B cell (primary cell): ENCODE measurements at regions not wholly inside any gene's neighbourhood (a gene's known extent, or its start where the extent isn't known, plus 50 kb on each side); places are given as distances from the start of the nearest gene placed in this dataset.
"Not testable (repeated sequence)": the region's sequence is repeated elsewhere in the genome, so short reads cannot be mapped to it uniquely, and the experiment has no call there.

Experiments
- ATAC-seq: fragments of 200-7000 bp; cut with Tn5 transposase; one replicate; pipeline ENCODE4 v1.10.0; 2021; ENCODE audit warnings: low read depth, mild to moderate bottlenecking, moderate number of reproducible peaks, moderate library complexity
- CTCF ChIA-PET: fragments of 350-600 bp; sonication (Branson Sonifier 250); formaldehyde crosslinking; loops from one replicate; lab custom pipeline; 2021; ENCODE audit warnings: antibody characterized with exemption, inconsistent platforms; lab: Charles Lee
- POLR2A ChIA-PET: fragments of 350-600 bp; sonication (Branson Sonifier 250); formaldehyde crosslinking; loops from one replicate; lab custom pipeline; 2021; ENCODE audit warnings: antibody characterized with exemption; lab: Charles Lee
- DNase-seq: peaks from one replicate; pipeline ENCODE4 v3.0.0; 2013
- H2AFZ ChIP-seq: 2 replicates; pipeline ENCODE4 v1.6.1; 2012; ENCODE audit warnings: mild to moderate bottlenecking, low read depth, low read length; ENCODE audit not compliant: insufficient read depth, poor library complexity, severe bottlenecking
- H3K27ac ChIP-seq, 2 donors: 1 replicate in 1 of 2; 2 replicates in 1 of 2; pipeline ENCODE4 v1.5.1; 2012 to 2013; ENCODE audit warnings: low read length in 2 of 2, mild to moderate bottlenecking in 2 of 2, moderate library complexity in 1 of 2
- H3K27me3 ChIP-seq, 4 experiments: fragments of 200-600 bp in 1 of 4; sonication (generic) in 1 of 4; replicated peaks in 1 of 4; 1 replicate in 2 of 4; 2 replicates in 2 of 4; pipeline versions ENCODE4 v1.6.1 to v1.7.0; 2013 to 2016; ENCODE audit warnings: low read length in 3 of 4, mild to moderate bottlenecking in 2 of 4, mixed read lengths in 1 of 4, moderate library complexity in 1 of 4; ENCODE audit not compliant: insufficient read depth in 4 of 4, control insufficient read depth in 3 of 4; ENCODE audit errors: control extremely low read depth in 1 of 4
- H3K36me3 ChIP-seq, 2 experiments: replicated peaks in 1 of 2; 1 replicate in 1 of 2; 2 replicates in 1 of 2; pipeline versions ENCODE4 v1.6.1 to v1.7.1; 2013; ENCODE audit warnings: low read length in 1 of 2; ENCODE audit not compliant: insufficient read depth in 2 of 2, control insufficient read depth in 1 of 2; ENCODE audit errors: control extremely low read depth in 1 of 2, extremely low read depth in 1 of 2
- H3K4me1 ChIP-seq, 2 donors: fragments of 200-600 bp in 1 of 2; sonication (generic) in 1 of 2; 1 replicate in 1 of 2; 2 replicates in 1 of 2; pipeline versions ENCODE4 v1.5.1 to v1.6.1; 2013 to 2017; ENCODE audit warnings: low read length in 2 of 2; ENCODE audit not compliant: control insufficient read depth in 2 of 2, insufficient read depth in 2 of 2
- H3K4me2 ChIP-seq: replicated peaks from 2 replicates; pipeline ENCODE3; 2012; ENCODE audit warnings: mild to moderate bottlenecking, low read depth, low read length; ENCODE audit not compliant: poor library complexity, severe bottlenecking
- H3K4me3 ChIP-seq, 5 experiments: fragments of 200-600 bp in 1 of 5; sonication (generic) in 1 of 5; 1 replicate in 3 of 5; 2 replicates in 2 of 5; pipeline versions ENCODE4 v1.5.1 to v1.7.0; 2011 to 2016; ENCODE audit warnings: low read length in 4 of 5, mild to moderate bottlenecking in 4 of 5, low read depth in 2 of 5, control low read depth in 1 of 5, moderate library complexity in 1 of 5; ENCODE audit not compliant: insufficient read depth in 1 of 5; ENCODE audit errors: control extremely low read depth in 1 of 5, extremely low read depth in 1 of 5
- H3K79me2 ChIP-seq: fragments of 200-600 bp; sonication (generic); one replicate; pipeline ENCODE4 v1.6.0; 2016; ENCODE audit warnings: low read length; ENCODE audit not compliant: control insufficient read depth, insufficient read depth
- H3K9ac ChIP-seq: fragments of 200-600 bp; sonication (generic); 2 replicates; pipeline ENCODE4 v1.6.1; 2017; ENCODE audit warnings: mild to moderate bottlenecking, low read length, moderate library complexity
- H3K9me3 ChIP-seq, 3 donors: one replicate each; pipeline versions ENCODE4 v1.6.1 to v1.7.1; 2013; ENCODE audit warnings: low read length in 2 of 3; ENCODE audit not compliant: control insufficient read depth in 2 of 3, insufficient read depth in 1 of 3; ENCODE audit errors: control extremely low read depth in 1 of 3
- H4K20me1 ChIP-seq: 2 replicates; pipeline ENCODE4 v1.6.0; 2012; ENCODE audit warnings: mild to moderate bottlenecking, low read length; ENCODE audit not compliant: insufficient read depth, control insufficient read depth, poor library complexity, severe bottlenecking
- H3K27ac Mint-ChIP-seq: one replicate; pipeline ENCODE4 v1.8.0; 2021; ENCODE audit warnings: mixed read lengths
- H3K27me3 Mint-ChIP-seq: one replicate; pipeline ENCODE4 v1.8.0; 2021; ENCODE audit warnings: mixed read lengths
- H3K4me1 Mint-ChIP-seq: one replicate; pipeline ENCODE4 v1.8.0; 2021; ENCODE audit warnings: mixed read lengths
- H3K4me3 Mint-ChIP-seq: one replicate; pipeline ENCODE4 v1.8.0; 2021; ENCODE audit warnings: mixed read lengths
- H3K9me3 Mint-ChIP-seq: one replicate; pipeline ENCODE4 v1.8.0; 2022; ENCODE audit warnings: mixed read lengths; ENCODE audit not compliant: insufficient read depth
- EZH2 ChIP-seq: IDR thresholded peaks from 2 replicates; pipeline ENCODE4 v1.6.1; 2012; ENCODE audit warnings: borderline replicate concordance, low read depth, mild to moderate bottlenecking, moderate library complexity, low read length; ENCODE audit not compliant: insufficient read depth, poor library complexity, severe bottlenecking
- WGBS: methylation state at CpG from one replicate; pipeline ENCODE4 v1.1.5; 2013; ENCODE audit warnings: missing lambda C conversion rate; ENCODE audit not compliant: insufficient coverage; 5-methylcytosine and 5-hydroxymethylcytosine counted together
- intact Hi-C: fragments of 100-400 bp; cut with micrococcal nuclease; formaldehyde crosslinking; loops from one replicate; pipeline ENCODE4 v1.10.0; 2022
- TF ChIP-seq, protein P1 (sequence below): fragments of 200-600 bp; IDR thresholded peaks from one replicate; pipeline ENCODE4 v1.8.0; 2022; ENCODE audit warnings: antibody characterized with exemption, mild to moderate bottlenecking

DNA sequence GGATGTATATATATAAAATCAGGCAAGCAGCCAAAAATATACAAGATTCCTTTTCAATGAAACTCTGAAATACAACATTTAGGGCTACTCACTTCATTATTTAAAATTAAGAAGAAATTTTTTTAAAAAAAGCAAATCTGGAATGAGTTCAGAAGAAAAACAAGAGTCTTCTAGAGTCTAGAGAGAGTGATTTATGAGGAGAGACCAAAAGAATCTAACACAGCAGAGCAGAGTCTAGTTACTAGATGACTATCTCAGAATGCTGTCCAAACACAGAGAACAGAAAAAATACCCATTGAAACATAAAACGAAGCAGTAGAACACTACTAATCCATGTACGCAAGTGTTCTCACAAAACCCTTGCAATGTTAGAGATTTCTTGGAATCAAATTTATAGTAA, 275.2 kb upstream of the CBLB start:
- intact Hi-C loops, result no loop called here

GRCh38 chr3:106148440-106149082, 279.7 kb upstream of the CBLB start:
- H2AFZ ChIP-seq, H3K36me3 ChIP-seq, DNase-seq, H3K9me3 Mint-ChIP-seq, H3K27ac ChIP-seq, H3K79me2 ChIP-seq, POLR2A ChIA-PET, H3K4me3 ChIP-seq, H3K27me3 Mint-ChIP-seq, H3K9me3 ChIP-seq, CTCF ChIA-PET, intact Hi-C loops, H3K9ac ChIP-seq, H3K4me2 ChIP-seq, H3K4me3 Mint-ChIP-seq, H3K27ac Mint-ChIP-seq, H4K20me1 ChIP-seq, ATAC-seq, H3K4me1 ChIP-seq, H3K4me1 Mint-ChIP-seq, H3K27me3 ChIP-seq: not testable (repeated sequence)
- 99% methylated on average over 28 of the region's 28 CpGs for WGBS

More for the DNA sequence above, 275.2 kb upstream of the CBLB start:
- H3K4me3 ChIP-seq, result no peak overlapping the region
- H2AFZ ChIP-seq, result no peak overlapping the region
- POLR2A ChIA-PET, result no interaction called here
- no peak overlapping the region for H3K27ac ChIP-seq
- no peaks in the 10 kb centered on the region for H3K79me2 ChIP-seq
- H3K4me2 ChIP-seq, result no peak overlapping the region
- no peaks in the 10 kb centered on the region for H4K20me1 ChIP-seq
- H3K9me3 ChIP-seq, result peaks cover 0 to 7% (median 1%) of the 10 kb centered on the region in 3 donors
- WGBS, result no CpG with 5 or more reads among the region's 2 CpGs
- no peaks in the 10 kb centered on the region for H3K36me3 ChIP-seq
- DNase-seq (no peak), ATAC-seq (no peak)
- no peak overlapping the region for H3K9ac ChIP-seq
- Mint-ChIP-seq H3K27ac (no peak overlapping the region), H3K27me3 (no peaks in the 10 kb centered on the region), H3K4me1 (peaks cover 8% of the 10 kb centered on the region), H3K9me3 (peaks cover 7% of the 10 kb centered on the region), H3K4me3 (no peak overlapping the region)
- TF ChIP-seq, protein P1, sequence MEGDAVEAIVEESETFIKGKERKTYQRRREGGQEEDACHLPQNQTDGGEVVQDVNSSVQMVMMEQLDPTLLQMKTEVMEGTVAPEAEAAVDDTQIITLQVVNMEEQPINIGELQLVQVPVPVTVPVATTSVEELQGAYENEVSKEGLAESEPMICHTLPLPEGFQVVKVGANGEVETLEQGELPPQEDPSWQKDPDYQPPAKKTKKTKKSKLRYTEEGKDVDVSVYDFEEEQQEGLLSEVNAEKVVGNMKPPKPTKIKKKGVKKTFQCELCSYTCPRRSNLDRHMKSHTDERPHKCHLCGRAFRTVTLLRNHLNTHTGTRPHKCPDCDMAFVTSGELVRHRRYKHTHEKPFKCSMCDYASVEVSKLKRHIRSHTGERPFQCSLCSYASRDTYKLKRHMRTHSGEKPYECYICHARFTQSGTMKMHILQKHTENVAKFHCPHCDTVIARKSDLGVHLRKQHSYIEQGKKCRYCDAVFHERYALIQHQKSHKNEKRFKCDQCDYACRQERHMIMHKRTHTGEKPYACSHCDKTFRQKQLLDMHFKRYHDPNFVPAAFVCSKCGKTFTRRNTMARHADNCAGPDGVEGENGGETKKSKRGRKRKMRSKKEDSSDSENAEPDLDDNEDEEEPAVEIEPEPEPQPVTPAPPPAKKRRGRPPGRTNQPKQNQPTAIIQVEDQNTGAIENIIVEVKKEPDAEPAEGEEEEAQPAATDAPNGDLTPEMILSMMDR, result no peak
- no peak for TF ChIP-seq EZH2
- CTCF ChIA-PET, result no interaction called here
- no peaks in the 10 kb centered on the region for H3K27me3 ChIP-seq
- no peaks in the 10 kb centered on the region for H3K4me1 ChIP-seq
